ENCODE measurements at regions not wholly inside any gene's neighbourhood (a gene's known extent, or its start where the extent isn't known, plus 50 kb on each side); places are given as distances from the start of the nearest gene placed in this dataset.
"Not testable (repeated sequence)": the region's sequence is repeated elsewhere in the genome, so short reads cannot be mapped to it uniquely, and the experiment has no call there.

- DNase-seq (ENCODE audit: low read depth): no peak
These were observed 509.2 kb upstream of the CHD1 start for GRCh38 chr5:99437986-99438385.

DNA sequence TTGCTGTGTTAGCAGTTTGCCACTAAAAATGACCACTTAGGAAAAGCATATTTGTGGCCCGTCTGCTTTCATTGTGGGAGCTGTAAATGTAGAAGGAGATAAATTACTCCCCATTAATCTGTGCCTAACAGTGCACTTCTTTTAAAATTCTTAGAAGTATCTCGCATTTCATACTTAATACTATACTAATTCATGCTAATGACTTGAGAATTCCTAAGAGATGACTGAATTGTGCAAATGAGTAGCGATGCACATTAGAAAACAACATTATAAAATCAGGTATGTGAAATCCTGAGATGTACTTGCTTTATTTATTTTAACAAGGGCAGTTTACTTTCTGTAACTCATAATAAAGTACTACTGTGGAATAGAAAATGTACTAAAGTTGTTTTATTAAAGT, 494.6 kb upstream of the CHD1 start:
- not testable (repeated sequence) for DNase-seq (ENCODE audit: low read depth)

GRCh38 chr5:99418640-99419039, 489.8 kb upstream of the CHD1 start:
- DNase-seq (ENCODE audit: low read depth): not testable (repeated sequence)

DNA sequence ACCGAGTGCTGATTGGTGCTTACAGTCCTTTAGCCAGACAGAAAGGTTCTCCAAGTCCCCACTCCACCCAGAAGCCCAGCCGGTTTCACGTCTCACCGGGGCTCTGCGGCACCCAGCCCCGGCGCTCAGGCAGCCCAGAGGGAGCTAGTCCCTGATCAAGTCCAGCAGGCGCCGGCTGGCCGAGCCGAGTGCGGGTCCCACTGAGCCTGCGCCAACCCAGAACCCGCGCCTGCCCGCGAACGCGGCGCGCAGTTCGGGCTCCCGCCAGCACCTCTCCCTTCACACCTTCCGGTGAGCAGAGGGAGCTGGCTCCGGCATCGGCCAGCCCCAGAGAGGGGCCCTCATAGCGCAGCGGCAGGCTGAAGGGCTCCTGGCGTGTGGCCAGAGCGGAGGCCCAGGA, 481.6 kb upstream of the CHD1 start:
- not testable (repeated sequence) for DNase-seq (ENCODE audit: low read depth)

- DNase-seq (ENCODE audit: low read depth): not testable (repeated sequence)
These were observed 476.0 kb upstream of the CHD1 start for GRCh38 chr5:99404764-99405302.

DNA sequence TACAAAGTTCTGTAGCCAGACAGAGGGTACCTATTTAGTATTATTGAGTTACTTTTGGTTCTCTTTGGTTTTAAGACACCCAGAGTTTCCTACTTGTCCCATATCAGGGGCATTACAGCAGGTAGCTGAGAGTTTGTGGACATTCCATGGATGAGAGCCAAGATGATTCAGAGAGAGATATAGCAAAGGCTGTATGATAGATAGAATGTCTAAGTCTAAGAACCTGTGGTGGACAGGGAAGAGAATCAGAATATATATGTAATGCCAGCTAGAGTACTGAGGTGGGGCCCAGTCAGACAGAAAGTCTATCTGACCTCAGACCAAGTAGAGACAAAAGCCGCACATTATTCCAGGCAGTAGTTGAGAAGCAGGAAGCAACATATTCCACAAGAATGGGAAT, 471.8 kb upstream of the CHD1 start:
- DNase-seq (ENCODE audit: low read depth): not testable (repeated sequence)

- DNase-seq (ENCODE audit: low read depth): no peak
These were observed 470.2 kb upstream of the CHD1 start for GRCh38 chr5:99398976-99399375.

DNA sequence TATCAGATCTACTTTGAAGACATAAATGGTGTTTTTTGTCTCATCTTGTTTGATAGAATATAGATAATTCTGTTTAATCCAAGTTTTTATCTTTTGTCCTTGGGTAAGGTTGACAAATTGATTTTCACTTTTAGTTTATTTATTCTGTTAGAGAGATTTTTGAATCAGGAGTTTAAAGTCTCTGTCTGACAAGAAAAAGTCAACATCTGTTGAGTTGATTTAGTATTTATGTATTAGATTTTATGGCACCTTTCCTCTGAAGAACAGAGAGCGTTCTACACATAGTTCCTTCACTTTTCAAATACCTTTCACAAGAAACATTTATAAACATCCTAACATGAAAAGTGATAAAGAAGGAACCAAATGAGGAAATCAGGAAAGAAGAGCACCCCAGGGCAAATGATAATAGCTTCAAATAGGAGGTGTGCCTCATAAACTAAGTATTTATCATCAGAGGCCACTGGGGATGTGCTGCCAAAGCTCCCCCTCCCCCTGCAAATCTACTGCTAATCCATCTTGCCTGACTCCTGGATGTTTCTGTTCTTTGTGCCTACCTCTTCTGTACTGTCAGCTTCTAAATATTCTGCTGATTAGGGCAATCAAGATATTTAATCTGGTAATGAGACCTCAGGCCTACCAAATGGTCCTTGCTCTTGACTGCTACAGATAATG, 457.7 kb upstream of the CHD1 start:
- DNase-seq (ENCODE audit: low read depth): no peak

- no peak for DNase-seq (ENCODE audit: low read depth)
These were observed 450.4 kb upstream of the CHD1 start for GRCh38 chr5:99379187-99379586.

- DNase-seq (ENCODE audit: low read depth): no peak
These were observed 449.6 kb upstream of the CHD1 start for GRCh38 chr5:99378443-99378842.

DNA sequence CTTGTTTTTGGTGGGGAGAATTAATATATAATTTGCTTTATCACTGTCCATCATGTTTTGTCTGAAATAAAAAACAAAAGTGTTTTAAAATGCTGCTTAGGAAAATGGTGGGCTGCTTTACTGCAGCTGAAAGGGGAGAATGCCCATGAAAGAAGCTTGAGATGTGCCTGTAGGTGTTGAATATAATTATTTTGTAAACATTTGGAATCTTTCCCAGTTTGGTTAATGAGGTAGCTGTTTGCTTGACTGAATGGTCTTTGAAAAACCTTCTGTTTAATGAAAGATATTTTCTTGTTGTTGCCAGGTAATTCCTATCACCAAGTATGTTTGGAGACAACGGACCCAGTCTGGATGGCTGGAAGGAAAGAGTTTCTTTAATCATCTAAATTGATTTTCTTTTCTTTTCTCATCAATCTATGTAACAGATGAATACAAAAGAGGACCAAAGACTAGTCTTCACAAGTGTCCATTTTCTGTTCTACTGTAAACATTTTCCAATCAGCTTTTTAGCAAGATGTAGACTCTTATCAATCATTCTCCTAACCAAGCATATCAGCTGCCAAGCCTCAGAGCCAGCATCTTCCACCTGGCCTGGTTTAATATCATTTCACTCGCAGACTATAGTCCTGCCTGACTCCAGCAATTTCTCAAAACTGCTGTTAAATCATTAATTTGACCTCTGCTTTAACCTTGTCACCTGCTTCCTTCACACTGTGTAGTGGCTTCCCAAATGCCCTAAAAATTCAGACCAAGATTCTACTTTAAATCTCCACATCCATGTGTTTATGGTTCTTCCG, 441.2 kb upstream of the CHD1 start:
- no peak for DNase-seq (ENCODE audit: low read depth)

GRCh38 chr5:99368726-99369125, 439.9 kb upstream of the CHD1 start:
- no peak for DNase-seq (ENCODE audit: low read depth)

- peak; percentile 8 for DNase-seq (ENCODE audit: low read depth)
These were observed 427.1 kb upstream of the CHD1 start for GRCh38 chr5:99355881-99356280.

DNA sequence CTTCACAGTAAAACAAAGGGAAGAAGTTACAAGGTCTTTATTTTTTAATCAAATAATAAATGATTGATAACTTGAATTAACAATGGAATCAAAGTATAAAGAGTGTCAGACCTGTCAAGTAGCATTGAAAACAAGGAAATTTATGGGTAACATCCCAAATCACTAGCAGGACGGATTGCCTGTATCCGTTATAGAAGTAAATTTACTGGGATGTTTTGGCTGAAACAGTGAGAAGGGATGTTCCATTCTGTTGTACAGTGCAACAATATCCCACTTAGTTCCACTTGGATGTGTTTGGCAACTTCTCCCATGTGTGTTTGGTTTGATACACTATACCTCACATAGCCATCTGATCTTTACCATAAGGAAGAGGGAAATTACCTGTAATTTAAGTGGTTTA, 421.0 kb upstream of the CHD1 start:
- DNase-seq (ENCODE audit: low read depth): no peak

DNA sequence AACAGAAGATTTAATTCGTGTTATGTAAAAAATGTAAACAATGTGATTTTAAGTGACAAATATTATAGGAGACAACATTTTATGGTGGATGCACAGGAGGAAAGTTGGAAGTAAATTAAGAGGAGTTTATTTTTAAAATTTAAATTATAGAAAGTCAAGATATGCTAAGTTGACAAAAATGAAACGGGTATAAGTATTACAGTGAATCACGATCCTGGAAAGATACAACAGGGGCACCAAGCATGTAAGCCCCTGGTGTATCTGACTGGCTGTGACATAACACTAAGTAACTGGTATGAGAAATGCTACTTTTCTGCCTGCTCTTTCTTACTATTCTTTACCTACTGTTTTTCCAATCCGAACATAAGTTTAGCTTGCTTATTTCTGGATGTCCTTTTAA, 419.8 kb upstream of the CHD1 start:
- no peak for DNase-seq (ENCODE audit: low read depth)

GRCh38 chr5:99339758-99340157, 411.0 kb upstream of the CHD1 start:
- DNase-seq (ENCODE audit: low read depth): not testable (repeated sequence)

DNA sequence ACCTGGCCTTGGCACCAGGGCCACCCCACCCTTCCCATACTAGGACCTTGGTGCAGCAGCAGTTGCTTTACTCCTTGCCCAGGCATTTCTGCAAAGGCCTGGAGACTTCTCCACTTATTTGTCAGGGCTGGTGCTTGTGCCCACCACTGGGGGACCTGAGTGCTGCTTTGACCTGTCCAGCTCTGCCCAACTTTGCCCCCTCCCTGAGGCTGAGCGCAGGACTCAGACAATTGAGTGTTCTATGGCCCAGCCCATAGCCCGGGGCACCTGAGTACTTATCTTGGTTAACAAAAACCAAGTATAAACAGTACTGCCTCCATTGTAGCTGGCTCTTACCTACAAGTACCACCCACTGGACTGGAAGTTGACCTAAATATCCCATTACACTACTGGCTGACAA, 406.1 kb upstream of the CHD1 start:
- no peak for DNase-seq (ENCODE audit: low read depth)

DNA sequence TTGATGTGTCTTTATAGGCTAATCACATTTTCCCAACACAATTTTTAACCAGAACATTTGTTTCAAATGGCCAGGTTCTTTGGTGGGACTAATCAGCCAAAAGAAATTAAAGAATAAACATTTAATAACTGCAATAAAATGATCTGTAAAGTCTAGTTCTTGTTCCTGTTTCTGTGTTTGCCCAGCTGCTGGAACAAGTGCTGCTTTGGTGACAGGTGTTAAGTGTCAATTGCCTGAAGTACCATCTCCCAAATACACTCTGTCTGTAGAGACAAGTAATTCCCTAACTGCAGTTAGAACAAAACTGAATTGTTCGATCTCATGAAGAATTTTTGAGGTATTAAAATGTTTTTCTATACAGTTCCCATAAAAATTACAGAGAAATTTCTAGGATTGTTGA, 402.3 kb upstream of the CHD1 start:
- no peak for DNase-seq (ENCODE audit: low read depth)

GRCh38 chr5:99320436-99320835, 391.6 kb upstream of the CHD1 start:
- DNase-seq (ENCODE audit: low read depth): no peak

DNA sequence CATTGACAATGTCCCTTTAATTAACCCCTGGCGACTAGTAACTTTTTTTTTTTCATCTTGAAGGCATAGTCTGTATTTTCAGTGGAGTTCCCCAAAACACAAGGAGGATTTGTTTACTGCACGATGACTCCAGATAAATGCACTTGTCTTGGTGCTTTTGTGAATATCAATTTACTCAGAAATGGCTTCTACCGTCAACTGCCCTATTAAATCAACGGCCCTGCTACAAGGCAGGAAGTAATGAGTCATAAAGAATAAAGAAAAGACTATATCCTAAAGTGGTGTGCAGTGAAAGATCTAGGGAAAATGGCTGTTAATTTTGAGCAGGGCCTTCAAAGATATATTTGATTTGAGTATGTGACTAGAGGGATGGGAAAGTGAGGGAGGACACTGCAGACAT, 388.3 kb upstream of the CHD1 start:
- no peak for DNase-seq (ENCODE audit: low read depth)

DNA sequence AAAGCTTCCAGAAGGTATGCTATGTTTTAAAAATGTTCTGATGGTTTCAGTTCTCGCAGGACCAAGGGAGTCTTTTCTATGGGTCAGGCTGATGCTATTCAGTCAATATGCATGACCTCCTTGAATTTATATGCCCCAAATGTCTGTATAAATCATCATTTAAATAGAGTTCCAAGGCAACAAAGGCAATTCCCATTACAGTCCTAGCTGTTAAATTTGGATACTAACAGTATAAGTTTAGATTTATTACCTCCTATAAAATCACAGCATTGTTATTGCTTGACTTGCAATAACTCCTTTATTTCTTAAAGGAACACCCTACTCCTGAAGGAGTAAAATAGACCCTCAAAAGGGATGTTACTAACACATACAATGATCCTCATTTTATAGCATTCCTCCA, 387.7 kb upstream of the CHD1 start:
- DNase-seq (ENCODE audit: low read depth): no peak

DNA sequence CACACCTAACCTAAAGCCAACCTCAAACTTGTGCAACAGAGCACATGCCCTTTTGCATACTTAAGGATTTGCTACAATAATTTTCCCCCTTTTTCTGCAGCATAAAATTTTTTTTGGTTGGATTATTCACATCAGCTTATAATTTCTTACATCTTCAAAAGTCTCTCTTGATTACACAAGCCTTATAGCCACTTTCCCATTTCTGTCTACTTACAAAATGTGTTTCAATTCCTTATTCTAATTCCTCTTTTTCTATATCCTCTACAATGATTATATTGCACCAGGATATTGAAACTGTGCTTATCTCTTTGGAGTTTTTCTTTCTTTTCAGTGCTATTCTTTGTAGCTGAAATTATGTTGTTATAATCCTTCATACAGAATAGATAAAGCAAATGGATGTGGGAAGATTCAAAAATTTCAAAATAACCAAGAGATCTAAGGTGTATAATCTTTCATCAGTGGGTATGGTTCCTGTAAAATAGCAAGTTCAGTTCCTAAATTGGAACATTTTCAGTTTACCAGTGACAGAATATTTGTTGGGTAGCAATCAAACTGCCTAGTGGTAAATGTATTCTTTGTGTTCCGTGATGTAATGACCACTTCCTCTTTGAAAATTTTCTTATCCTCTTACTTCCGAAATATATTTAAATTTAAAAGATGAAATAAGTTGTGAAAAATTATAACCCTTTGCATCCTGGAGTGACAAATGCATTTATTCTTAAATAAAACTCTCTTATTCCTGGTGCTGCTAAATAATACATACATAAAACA, 386.8 kb upstream of the CHD1 start:
- no peak for DNase-seq (ENCODE audit: low read depth)

DNA sequence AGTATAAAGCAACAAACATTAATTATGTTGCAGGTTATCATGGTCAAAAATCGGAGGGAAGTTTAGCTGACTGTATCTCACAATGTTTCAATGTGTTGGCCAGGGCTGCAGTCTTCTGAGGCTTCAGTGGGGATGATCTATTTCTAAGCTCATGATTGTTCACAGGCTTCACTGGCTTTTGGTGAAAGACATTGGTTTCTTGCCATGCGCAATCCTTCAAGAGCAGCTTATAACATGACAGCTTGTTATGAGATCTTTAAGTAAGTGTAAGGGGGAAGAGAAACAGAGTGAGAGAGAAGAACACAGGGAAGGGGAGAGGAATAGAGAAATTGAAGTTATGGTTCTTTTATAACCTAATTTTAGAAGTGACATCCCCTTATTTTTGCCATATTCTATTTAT, 385.9 kb upstream of the CHD1 start:
- no peak for DNase-seq (ENCODE audit: low read depth)
